A673 (cell line): ENCODE measurements at regions not wholly inside any gene's neighbourhood (a gene's known extent, or its start where the extent isn't known, plus 50 kb on each side); places are given as distances from the start of the nearest gene placed in this dataset.

Experiments
- EZH2 ChIP-seq: fragments of 200-600 bp; sonication (generic); IDR thresholded peaks from 2 replicates; pipeline ENCODE4 v1.6.1; 2017; ENCODE audit warnings: borderline replicate concordance, low read depth, mild to moderate bottlenecking, mixed read lengths, antibody characterized with exemption, low read length; ENCODE audit not compliant: poor library complexity, severe bottlenecking
- TF ChIP-seq, protein P1 (sequence below): fragments of 300-800, 200-600 bp; sonication (generic); conservative IDR thresholded peaks from 2 replicates; pipeline ENCODE4 v1.5.1; 2017; ENCODE audit warnings: low read depth, mild to moderate bottlenecking, antibody characterized with exemption, low read length, moderate library complexity, mixed read lengths

DNA sequence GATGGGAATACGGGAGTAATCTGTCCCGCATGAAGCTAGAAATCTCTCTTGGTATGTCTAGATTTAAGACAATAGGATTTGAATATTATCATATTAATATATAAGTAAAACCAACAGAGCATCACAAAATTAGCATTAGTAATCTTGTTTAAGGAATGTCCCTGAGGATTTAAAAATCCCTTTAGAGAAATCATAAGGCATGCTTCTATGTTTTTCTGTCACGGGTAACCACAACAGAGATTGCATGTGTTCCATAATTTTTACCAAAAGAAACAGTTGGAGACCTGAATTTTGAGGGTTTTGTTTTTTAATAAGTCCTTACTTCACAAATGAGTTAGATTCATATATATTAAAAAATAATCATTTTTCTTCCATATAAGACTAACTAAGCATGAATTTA is 146.8 kb downstream of the GJA1 start:
- TF ChIP-seq, protein P1, sequence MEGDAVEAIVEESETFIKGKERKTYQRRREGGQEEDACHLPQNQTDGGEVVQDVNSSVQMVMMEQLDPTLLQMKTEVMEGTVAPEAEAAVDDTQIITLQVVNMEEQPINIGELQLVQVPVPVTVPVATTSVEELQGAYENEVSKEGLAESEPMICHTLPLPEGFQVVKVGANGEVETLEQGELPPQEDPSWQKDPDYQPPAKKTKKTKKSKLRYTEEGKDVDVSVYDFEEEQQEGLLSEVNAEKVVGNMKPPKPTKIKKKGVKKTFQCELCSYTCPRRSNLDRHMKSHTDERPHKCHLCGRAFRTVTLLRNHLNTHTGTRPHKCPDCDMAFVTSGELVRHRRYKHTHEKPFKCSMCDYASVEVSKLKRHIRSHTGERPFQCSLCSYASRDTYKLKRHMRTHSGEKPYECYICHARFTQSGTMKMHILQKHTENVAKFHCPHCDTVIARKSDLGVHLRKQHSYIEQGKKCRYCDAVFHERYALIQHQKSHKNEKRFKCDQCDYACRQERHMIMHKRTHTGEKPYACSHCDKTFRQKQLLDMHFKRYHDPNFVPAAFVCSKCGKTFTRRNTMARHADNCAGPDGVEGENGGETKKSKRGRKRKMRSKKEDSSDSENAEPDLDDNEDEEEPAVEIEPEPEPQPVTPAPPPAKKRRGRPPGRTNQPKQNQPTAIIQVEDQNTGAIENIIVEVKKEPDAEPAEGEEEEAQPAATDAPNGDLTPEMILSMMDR, result no peak
- no peak for TF ChIP-seq EZH2
